NB4 (cell line): ENCODE measurements at regions not wholly inside any gene's neighbourhood (a gene's known extent, or its start where the extent isn't known, plus 50 kb on each side); places are given as distances from the start of the nearest gene placed in this dataset.

Experiments used
- CTCF ChIP-seq: IDR thresholded peaks from one replicate; pipeline ENCODE4 v1.5.1; 2012; ENCODE audit warnings: low read depth, low read length
- MYC ChIP-seq: IDR thresholded peaks from 2 replicates; pipeline ENCODE4 v1.6.1; 2011; ENCODE audit warnings: low read depth, low read length
- POLR2A ChIP-seq: IDR thresholded peaks from 2 replicates; pipeline ENCODE4 v1.6.1; 2011; ENCODE audit warnings: mild to moderate bottlenecking; ENCODE audit not compliant: insufficient read length; ENCODE audit errors: extremely low read depth

- no peak for TF ChIP-seq MYC
- no peak for TF ChIP-seq CTCF
- no peak for TF ChIP-seq POLR2A
Observed at GRCh38 chr15:62988701-62989100, 53.8 kb upstream of the TPM1 start.
